ENCODE measurements at regions not wholly inside any gene's neighbourhood (a gene's known extent, or its start where the extent isn't known, plus 50 kb on each side); places are given as distances from the start of the nearest gene placed in this dataset.
"Not testable (repeated sequence)": the region's sequence is repeated elsewhere in the genome, so short reads cannot be mapped to it uniquely, and the experiment has no call there.

- DNase-seq = no peak
These were observed 156.1 kb downstream of the SLC38A4 start for GRCh38 chr12:46669720-46670119.

DNA sequence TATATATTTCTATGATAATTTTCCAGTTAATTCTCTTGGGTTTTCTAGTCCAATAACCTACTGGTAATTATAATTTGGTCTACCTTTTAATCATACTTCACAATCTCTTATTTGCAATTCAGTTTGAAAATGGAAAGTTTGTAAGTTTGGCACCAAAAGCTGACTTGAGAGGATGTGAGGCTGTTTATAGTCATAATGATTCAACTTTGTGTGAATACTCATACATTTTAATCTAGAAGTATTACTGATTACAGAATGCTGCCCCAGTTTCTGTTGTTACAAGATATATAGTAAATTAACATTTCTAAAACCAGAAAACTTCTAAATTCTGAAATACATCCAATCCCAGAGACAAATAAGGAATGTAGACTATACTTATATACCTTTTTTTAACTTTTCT, 158.2 kb downstream of the SLC38A4 start:
- DNase-seq = no peak

GRCh38 chr12:46664761-46665287, 161.0 kb downstream of the SLC38A4 start:
- DNase-seq = no peak

DNA sequence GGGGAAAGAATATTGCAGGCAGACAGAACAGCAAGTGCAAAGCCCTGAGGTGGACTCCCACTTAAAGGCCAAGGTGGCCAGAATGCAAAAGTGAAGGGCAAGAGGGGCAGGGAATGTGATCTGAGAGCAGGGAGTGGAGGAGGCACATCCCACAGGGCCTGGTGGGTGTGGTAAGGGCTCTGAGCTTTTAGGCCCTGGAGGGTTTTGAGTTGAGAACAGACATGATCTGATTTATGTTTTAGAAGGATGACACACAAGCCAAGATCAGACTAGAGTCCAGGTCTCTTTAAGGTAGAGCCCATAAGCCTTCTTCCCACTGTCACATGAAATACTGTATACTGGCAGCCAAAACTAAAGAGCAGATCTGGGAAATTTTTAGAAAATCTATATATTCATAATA, 162.5 kb downstream of the SLC38A4 start:
- DNase-seq = no peak

GRCh38 chr12:46661110-46661845, 164.5 kb downstream of the SLC38A4 start:
- peak; percentile 59 for DNase-seq

- DNase-seq = no peak
These were observed 165.1 kb downstream of the SLC38A4 start for GRCh38 chr12:46660719-46661109.

DNA sequence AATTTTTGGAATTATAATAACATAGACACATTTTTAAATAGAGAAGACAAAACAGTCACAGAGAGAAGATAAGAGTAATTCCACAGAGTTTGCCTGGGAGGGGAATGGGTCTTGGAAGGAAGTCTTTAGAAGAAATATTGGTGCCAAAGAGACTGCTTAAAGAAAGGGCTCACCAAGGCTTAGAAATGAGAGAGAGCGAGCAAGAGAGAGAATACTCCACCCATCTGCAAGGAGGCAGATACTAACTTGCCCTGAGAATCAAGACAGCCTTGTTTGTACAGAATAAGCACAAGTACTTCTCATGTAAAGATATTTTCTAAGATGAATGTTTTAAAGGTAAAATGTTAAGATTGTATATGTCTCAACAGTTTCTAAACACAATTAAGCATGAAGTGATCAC, 165.5 kb downstream of the SLC38A4 start:
- DNase-seq = no peak

DNA sequence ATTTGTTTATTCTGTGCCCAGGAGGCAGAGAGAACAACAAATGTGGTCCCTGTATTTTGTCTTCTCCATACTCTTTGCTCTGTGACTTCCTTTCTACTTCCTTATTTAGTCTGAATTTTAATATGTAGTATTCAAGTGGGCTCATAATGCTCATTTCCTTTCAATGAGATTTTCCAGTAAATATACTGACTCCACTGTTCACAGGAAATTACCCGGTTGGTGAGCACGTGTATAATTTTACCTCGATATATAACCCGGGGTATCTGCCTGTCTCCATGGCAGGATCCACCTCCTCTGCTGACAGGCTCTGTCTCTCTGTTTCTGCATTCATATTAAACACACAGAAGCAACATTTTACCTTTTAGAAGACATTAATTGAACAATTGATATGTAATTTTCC, 166.0 kb downstream of the SLC38A4 start:
- no peak for DNase-seq

DNA sequence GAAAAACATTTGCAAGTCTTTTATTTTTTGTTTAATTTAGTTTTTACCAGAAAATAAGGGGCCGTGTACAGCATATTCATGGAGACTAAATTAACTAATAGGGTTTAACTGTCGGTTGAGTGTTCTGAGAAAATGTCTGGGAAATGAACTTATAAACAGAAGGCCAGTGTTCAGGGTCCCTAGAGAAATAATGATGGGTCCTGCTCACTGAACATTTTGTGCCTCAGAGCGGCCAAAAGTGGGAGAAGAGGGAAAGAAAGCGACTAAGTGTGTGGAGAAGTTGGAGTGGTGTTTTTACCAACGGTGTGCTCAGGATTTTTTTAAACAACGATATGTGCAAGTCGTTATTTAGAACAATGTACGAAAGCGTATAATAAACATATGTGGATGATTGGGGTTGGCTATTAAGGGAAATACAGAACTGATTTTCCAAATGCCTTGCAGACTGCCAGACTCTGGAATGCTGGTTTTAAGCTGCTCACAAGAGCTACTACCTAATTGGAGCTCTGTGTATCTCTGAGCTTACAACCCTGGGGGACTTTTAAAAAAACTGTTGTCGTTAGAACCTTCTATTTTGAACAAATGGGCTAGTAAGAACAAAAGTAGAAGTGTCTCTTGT, 166.7 kb downstream of the SLC38A4 start:
- DNase-seq = no peak

DNA sequence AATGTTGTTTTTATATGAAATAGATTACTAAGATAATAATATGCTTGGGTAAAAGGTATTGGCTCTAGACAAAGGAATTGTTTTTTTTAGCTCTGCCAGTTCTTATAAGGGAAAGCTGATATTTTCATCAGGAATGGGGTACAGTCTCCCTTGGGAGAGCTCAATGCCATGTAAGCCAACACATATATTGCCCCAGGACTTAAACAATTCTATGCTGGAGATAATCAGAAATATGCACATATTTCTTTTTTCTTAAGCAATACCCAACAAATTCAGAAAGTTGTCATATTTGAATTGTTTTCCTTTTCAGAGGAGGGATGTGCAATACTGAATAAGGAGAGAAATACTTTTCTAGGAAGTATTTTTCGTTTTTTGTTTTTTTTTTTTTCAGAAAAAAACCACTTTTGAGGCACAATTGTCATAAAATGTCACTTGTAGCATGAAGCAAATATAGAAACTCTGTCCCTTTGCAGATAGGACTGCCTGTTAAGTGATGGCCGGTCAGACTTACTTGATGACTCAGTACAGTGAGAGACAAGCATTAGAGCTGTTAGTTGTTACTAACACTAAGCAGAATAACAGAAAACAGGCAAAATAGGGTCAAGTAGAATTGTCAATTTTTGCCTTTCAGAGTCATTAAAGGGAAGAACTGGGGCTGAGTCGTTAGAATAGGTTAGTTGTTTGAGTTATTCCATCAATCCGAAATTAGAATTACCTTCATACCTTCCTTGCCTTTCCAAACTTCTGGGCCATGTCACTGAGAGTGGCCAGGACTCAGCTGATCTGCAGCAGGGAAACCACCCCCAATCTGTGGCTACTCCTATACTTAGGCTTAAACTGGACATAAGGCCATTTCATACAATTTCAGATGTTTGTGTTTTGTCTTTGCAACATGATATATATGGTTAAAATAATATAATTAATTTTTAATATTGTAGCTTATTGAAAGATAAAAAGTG, 168.1 kb downstream of the SLC38A4 start:
- DNase-seq = no peak

GRCh38 chr12:46655984-46656383, 169.8 kb downstream of the SLC38A4 start:
- not testable (repeated sequence) for DNase-seq

DNA sequence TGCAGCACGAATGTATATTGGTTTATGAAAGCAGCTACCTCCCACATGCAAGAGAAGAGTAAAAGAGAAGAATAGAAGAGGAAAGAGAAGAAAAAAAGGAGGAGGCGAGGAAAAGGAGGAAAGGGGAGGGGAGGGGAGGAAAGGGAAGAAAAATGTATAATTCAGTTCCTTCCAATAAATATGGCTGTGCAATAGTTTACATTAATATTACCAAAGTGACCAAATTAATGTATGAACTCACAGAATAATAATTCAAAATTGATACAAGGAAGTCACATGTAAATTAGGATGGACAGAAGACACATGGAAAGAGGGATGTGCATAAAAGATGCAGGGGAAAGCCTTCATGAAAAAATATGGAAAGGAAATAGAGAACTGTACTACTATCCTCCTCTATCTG, 172.5 kb downstream of the SLC38A4 start:
- DNase-seq = no peak

DNA sequence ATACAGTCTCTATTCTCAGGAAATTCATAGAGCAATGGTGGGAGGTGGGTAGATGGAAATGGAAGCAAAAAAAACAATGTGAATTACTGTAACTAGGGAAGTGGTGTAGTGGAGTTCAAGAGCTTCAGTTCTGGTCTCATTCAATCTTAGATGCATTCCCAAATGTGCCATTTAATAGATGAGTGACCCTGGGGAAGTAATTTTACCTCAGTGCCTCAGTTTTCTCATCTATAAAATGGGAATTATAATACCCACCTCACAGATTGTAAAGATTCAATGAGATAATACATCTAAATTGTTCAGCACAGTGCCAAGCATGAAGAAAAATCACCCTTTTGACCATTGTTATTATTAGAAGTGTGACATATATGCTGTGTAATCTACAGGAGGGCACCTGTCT, 173.1 kb downstream of the SLC38A4 start:
- no peak for DNase-seq

GRCh38 chr12:46650688-46651087, 175.1 kb downstream of the SLC38A4 start:
- DNase-seq = no peak

DNA sequence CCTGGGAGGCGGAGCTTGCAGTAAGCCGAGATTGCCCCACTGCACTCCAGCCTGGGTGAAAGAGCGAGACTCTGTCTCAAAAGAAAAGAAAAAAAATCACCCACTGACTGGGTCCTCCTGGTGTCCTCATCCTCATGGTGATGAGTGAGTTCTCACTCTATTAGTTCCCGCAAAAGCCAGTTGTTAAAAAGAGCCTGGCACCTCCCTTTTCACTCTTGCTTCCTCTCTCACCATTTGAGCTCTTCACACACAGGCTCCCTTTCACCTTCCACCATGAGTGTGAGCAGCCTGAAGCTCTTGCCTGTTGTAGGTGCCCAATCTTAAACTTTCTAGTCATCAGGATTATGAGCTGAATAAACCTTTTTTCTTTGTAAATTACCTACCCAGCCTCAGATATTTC, 176.4 kb downstream of the SLC38A4 start:
- DNase-seq = no peak

DNA sequence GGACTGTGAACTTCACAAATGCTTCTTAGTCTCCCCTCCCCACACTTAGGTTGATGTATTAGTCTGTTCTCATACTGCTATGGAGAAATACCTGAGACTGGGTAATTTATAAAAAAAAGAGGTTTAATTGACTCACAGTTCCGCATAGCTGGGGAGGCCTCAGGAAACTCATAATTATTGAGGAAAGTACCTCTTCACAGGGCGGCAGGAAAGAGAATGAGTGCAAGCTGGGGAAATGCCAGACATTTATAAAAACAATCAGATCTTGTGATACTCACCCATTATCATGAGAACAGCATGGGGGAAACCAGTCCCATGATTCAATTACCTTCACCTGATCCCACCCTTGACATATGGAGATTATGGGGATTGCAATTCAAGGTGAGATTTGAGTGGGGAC, 178.8 kb downstream of the SLC38A4 start:
- no peak for DNase-seq

DNA sequence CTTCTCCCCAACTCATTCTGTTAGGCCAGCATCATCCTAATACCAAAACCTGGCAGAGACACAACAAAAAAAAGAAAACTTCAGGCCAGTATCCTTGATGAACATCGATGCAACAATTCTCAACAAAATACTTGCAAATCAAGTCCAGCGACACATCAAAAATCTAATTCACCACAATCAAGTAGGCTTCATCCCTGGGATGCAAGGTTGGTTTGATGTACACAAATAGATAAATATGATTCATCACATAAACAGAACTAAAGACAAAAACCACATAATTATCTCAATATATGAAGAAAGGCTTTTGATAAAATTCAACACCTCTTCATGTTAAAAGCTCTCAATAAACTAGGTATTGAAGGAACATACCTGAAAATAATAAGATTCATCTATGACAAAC, 184.1 kb downstream of the SLC38A4 start:
- DNase-seq = not testable (repeated sequence)

GRCh38 chr12:46635818-46636217, 190.0 kb downstream of the SLC38A4 start:
- DNase-seq = no peak

DNA sequence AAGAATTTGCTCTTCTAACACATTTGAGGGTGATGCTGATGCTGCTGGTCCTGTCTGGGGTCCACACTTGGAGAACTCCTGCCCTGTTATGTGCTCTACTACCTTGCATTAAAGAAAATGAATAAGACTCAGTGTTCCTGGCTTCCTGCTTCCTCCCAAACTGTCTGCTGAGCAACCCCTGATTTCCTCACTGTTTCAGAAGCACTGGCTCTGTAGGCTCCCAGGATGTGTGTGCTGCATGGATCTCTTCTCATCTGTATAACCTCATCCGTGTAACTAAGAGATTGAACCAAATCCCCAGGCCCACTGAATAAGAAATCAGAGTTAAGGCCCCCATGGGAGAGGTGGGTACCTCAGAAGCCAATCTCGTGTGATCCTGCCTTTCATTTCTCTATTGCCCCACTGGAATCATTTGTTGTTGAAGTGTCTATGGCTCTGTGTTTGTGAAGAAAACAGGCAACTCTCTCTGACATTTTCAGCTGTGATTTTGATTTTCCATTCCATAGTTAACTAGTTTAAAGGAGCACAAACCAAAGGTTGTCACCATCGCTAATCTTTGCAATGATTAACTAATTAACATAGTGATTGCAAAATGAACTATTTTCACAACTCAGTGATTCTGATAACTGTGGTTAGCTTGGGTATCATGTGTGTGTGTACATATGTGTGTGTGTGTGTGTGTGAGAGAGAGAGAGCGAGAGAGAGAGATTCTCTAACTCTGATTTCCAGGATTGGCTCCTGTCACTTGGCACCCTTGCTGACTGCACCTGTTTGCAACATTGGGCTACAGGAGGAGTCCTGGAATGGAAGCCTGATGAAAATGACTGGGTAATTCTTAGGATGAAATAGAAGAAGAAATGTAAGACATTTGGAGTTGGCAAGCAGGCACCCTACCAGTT, 196.2 kb downstream of the SLC38A4 start:
- no peak for DNase-seq

- no peak for DNase-seq
These were observed 197.6 kb downstream of the SLC38A4 start for GRCh38 chr12:46628176-46628575.

GRCh38 chr12:46627686-46628085, 198.1 kb downstream of the SLC38A4 start:
- no peak for DNase-seq

- not testable (repeated sequence) for DNase-seq
These were observed 206.3 kb downstream of the SLC38A4 start for GRCh38 chr12:46619474-46619873.
